H9 (cell line): ENCODE measurements at regions not wholly inside any gene's neighbourhood (a gene's known extent, or its start where the extent isn't known, plus 50 kb on each side); places are given as distances from the start of the nearest gene placed in this dataset.
"Not testable (repeated sequence)": the region's sequence is repeated elsewhere in the genome, so short reads cannot be mapped to it uniquely, and the experiment has no call there.

Experiments
- DNase-seq: peaks from one replicate; pipeline ENCODE4 v3.0.0-alpha.2; 2017
- H2AFZ ChIP-seq: one replicate; pipeline ENCODE4 v1.6.1; 2013; ENCODE audit warnings: mild to moderate bottlenecking, low read length, control low read depth, moderate library complexity
- H2AK5ac ChIP-seq: 2 replicates; pipeline ENCODE4 v1.6.1; 2013; ENCODE audit warnings: low read length, control low read depth, mixed read lengths; ENCODE audit not compliant: insufficient read length
- H2BK120ac ChIP-seq: one replicate; pipeline ENCODE4 v1.6.1; 2013; ENCODE audit warnings: low read depth, mild to moderate bottlenecking, low read length, control low read depth, inconsistent platforms; ENCODE audit not compliant: poor library complexity, severe bottlenecking
- H2BK12ac ChIP-seq: 2 replicates; pipeline ENCODE4 v1.6.1; 2013; ENCODE audit warnings: low read length, control low read depth, mixed read lengths, low read depth; ENCODE audit not compliant: insufficient read length
- H2BK15ac ChIP-seq: 2 replicates; pipeline ENCODE4 v1.6.1; 2013; ENCODE audit warnings: low read depth, low read length, control low read depth
- H2BK20ac ChIP-seq: one replicate; pipeline ENCODE4 v1.6.1; 2013; ENCODE audit warnings: low read depth, mild to moderate bottlenecking, low read length, control low read depth, inconsistent platforms; ENCODE audit not compliant: poor library complexity, severe bottlenecking
- H2BK5ac ChIP-seq: 2 replicates; pipeline ENCODE4 v1.6.1; 2013; ENCODE audit warnings: low read length, control low read depth, mixed read lengths; ENCODE audit not compliant: insufficient read length
- H3K14ac ChIP-seq: 2 replicates; pipeline ENCODE4 v1.6.1; 2013; ENCODE audit warnings: low read length, control low read depth; ENCODE audit not compliant: insufficient read depth
- H3K18ac ChIP-seq: 2 replicates; pipeline ENCODE4 v1.6.1; 2013; ENCODE audit warnings: low read depth, mild to moderate bottlenecking, mixed read lengths, low read length, control low read depth; ENCODE audit not compliant: insufficient read length
- H3K23ac ChIP-seq: 2 replicates; pipeline ENCODE4 v1.6.1; 2013; ENCODE audit warnings: low read length, control low read depth, mixed read lengths, low read depth; ENCODE audit not compliant: insufficient read length
- H3K23me2 ChIP-seq: 2 replicates; pipeline ENCODE4 v1.6.1; 2013; ENCODE audit warnings: low read depth, mild to moderate bottlenecking, mixed read lengths, low read length, control low read depth; ENCODE audit not compliant: insufficient read length, poor library complexity, severe bottlenecking
- H3K27ac ChIP-seq: 2 replicates; pipeline ENCODE4 v1.5.1; 2013; ENCODE audit warnings: low read length, control low read depth, mixed read lengths, low read depth; ENCODE audit not compliant: insufficient read length
- H3K27me3 ChIP-seq: 2 replicates; pipeline ENCODE4 v1.6.1; 2013; ENCODE audit warnings: low read length, control low read depth, inconsistent platforms; ENCODE audit not compliant: insufficient read depth
- H3K4ac ChIP-seq: 2 replicates; pipeline ENCODE4 v1.6.1; 2013; ENCODE audit warnings: low read depth, mild to moderate bottlenecking, control low read depth, inconsistent platforms, low read length, moderate library complexity
- H3K4me1 ChIP-seq: 2 replicates; pipeline ENCODE4 v1.6.1; 2013; ENCODE audit warnings: low read length, control low read depth, inconsistent platforms; ENCODE audit not compliant: insufficient read depth
- H3K4me2 ChIP-seq: 2 replicates; pipeline ENCODE4 v1.6.1; 2013; ENCODE audit warnings: low read length, control low read depth, mixed read lengths; ENCODE audit not compliant: insufficient read length, insufficient read depth
- H3K56ac ChIP-seq: 2 replicates; pipeline ENCODE4 v1.6.1; 2013; ENCODE audit warnings: low read depth, mild to moderate bottlenecking, mixed read lengths, low read length, control low read depth; ENCODE audit not compliant: insufficient read length
- H3K79me1 ChIP-seq: 2 replicates; pipeline ENCODE4 v1.6.1; 2013; ENCODE audit warnings: low read depth, mild to moderate bottlenecking, moderate library complexity, low read length, control low read depth, inconsistent platforms; ENCODE audit not compliant: insufficient read depth, poor library complexity, severe bottlenecking
- H3K79me2 ChIP-seq: 2 replicates; pipeline ENCODE4 v1.6.1; 2013; ENCODE audit warnings: low read length, control low read depth, inconsistent platforms; ENCODE audit not compliant: insufficient read depth
- H3K9ac ChIP-seq: 2 replicates; pipeline ENCODE4 v1.6.1; 2013; ENCODE audit warnings: low read length, control low read depth, mixed read lengths; ENCODE audit not compliant: insufficient read length; ENCODE audit errors: extremely low read depth
- H3K9me3 ChIP-seq: one replicate; pipeline ENCODE4 v1.6.1; 2013; ENCODE audit warnings: low read depth, low read length, inconsistent platforms; ENCODE audit not compliant: control insufficient read depth
- H3T11ph ChIP-seq: one replicate; pipeline ENCODE4 v1.6.1; 2013; ENCODE audit warnings: mild to moderate bottlenecking, low read length, control low read depth, inconsistent platforms
- H4K20me1 ChIP-seq: one replicate; pipeline ENCODE4 v1.6.1; 2013; ENCODE audit not compliant: control insufficient read depth, insufficient read length, insufficient read depth
- H4K5ac ChIP-seq: 2 replicates; pipeline ENCODE4 v1.6.1; 2013; ENCODE audit warnings: low read depth, mild to moderate bottlenecking, mixed read lengths, low read length, control low read depth; ENCODE audit not compliant: insufficient read length
- H4K8ac ChIP-seq: replicated peaks from 2 replicates; pipeline ENCODE4 v1.6.1; 2013; ENCODE audit warnings: low read length, control low read depth, mixed read lengths, low read depth; ENCODE audit not compliant: insufficient read length
- H4K91ac ChIP-seq: 2 replicates; pipeline ENCODE4 v1.6.1; 2013; ENCODE audit warnings: low read depth, mild to moderate bottlenecking, moderate library complexity, mixed read lengths, low read length, control low read depth; ENCODE audit not compliant: insufficient read length
- H3K27ac Mint-ChIP-seq, 3 experiments: 2 replicates in 2 of 3; 3 replicates in 1 of 3; pipeline ENCODE4 v1.8.0; 2020 to 2021; ENCODE audit warnings: mixed read lengths in 3 of 3, mild to moderate bottlenecking in 1 of 3, moderate library complexity in 1 of 3
- H3K27me3 Mint-ChIP-seq: 2 replicates; pipeline ENCODE4 v1.8.0; 2021; ENCODE audit warnings: low read depth, mild to moderate bottlenecking, moderate library complexity, mixed read lengths
- H3K36me3 Mint-ChIP-seq, 3 experiments: 2 replicates in 2 of 3; 3 replicates in 1 of 3; pipeline ENCODE4 v1.8.0; 2020 to 2021; ENCODE audit warnings: low read depth in 3 of 3, mixed read lengths in 3 of 3; ENCODE audit not compliant: insufficient read depth in 1 of 3
- H3K4me1 Mint-ChIP-seq, 2 experiments: 2 replicates each; pipeline ENCODE4 v1.8.0; 2020; ENCODE audit warnings: mixed read lengths in 2 of 2
- H3K4me3 Mint-ChIP-seq, 2 experiments: 2 replicates in 1 of 2; 3 replicates in 1 of 2; pipeline ENCODE4 v1.8.0; 2020 to 2021; ENCODE audit warnings: mild to moderate bottlenecking in 2 of 2, mixed read lengths in 2 of 2, moderate library complexity in 1 of 2
- H3K9me3 Mint-ChIP-seq, 2 experiments: 2 replicates in 1 of 2; 3 replicates in 1 of 2; pipeline ENCODE4 v1.8.0; 2020; ENCODE audit warnings: mild to moderate bottlenecking in 2 of 2, mixed read lengths in 2 of 2, moderate library complexity in 1 of 2
- WGBS: extraction: QIAGEN DNeasy Blood & Tissue Kit; methylation state at CpG from one replicate; pipeline ENCODE4 v1.1.7; 2013; ENCODE audit warnings: missing lambda C conversion rate, low lambda C conversion rate, mixed read lengths; ENCODE audit not compliant: insufficient read length; ENCODE audit errors: extremely low coverage; 5-methylcytosine and 5-hydroxymethylcytosine counted together

DNA sequence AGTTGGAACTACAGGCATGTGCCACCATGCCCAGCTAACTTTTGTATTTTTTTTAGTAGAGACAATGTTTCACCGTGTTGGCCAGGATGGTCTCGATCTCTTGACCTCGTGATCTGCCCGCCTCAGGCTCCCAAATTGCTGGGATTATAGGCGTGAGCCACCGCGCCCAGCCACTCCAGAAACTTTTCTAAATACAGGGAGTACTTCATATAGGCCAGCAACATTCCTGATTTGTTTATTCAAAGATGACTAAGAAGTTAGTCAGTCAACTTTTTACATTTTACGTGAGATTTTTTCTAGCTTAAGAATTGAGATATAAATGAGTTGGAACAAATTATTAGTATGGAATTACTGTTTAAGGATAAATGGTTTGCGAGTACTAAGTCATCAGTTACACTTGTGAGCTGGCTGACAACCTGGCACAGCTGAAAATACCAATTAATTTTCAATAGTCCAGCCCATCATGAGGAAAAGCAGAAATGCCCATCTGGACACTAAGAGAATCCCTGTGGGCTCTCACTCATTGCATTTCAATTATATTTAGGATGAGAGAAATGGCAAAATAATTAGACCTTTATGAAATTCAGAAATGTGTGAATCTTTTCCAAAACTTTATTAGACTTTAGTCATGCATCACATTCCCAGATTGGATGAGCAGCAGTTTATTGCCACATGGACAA lies 430.8 kb upstream of the SPATA31A3 start:
- H3K79me2 ChIP-seq, H3K79me1 ChIP-seq, H3K27me3 Mint-ChIP-seq, H4K5ac ChIP-seq, H4K91ac ChIP-seq, H3K14ac ChIP-seq, H2AK5ac ChIP-seq, H2BK5ac ChIP-seq, H3K56ac ChIP-seq, H4K8ac ChIP-seq, H3K27me3 ChIP-seq, H3K4me1 Mint-ChIP-seq, DNase-seq, H3K23me2 ChIP-seq, H2BK20ac ChIP-seq, H4K20me1 ChIP-seq, H3K9me3 Mint-ChIP-seq, H3K4me2 ChIP-seq, H3K9me3 ChIP-seq, H3T11ph ChIP-seq, H3K9ac ChIP-seq, H2AFZ ChIP-seq, H3K27ac Mint-ChIP-seq, H3K18ac ChIP-seq, H3K36me3 Mint-ChIP-seq, H3K23ac ChIP-seq, H3K27ac ChIP-seq, H2BK12ac ChIP-seq, H3K4ac ChIP-seq, H2BK120ac ChIP-seq, H2BK15ac ChIP-seq, H3K4me1 ChIP-seq, H3K4me3 Mint-ChIP-seq: not testable (repeated sequence)
- WGBS: no CpG with 5 or more reads among the region's 9 CpGs

- H3K79me2 ChIP-seq, H3K27me3 ChIP-seq, H3K27ac ChIP-seq, H3K4ac ChIP-seq, H3K27me3 Mint-ChIP-seq, H2BK120ac ChIP-seq, H3K9me3 Mint-ChIP-seq, H3K79me1 ChIP-seq, H4K20me1 ChIP-seq, H2BK15ac ChIP-seq, H3K23ac ChIP-seq, H2AK5ac ChIP-seq, H3K4me2 ChIP-seq, H3K14ac ChIP-seq, H3K18ac ChIP-seq, H4K91ac ChIP-seq, H3K56ac ChIP-seq, H3K9ac ChIP-seq, H3K4me1 ChIP-seq, H3K4me1 Mint-ChIP-seq, H3K27ac Mint-ChIP-seq, H4K8ac ChIP-seq, H2BK20ac ChIP-seq, H2BK12ac ChIP-seq, H2BK5ac ChIP-seq, H2AFZ ChIP-seq, H3K9me3 ChIP-seq, DNase-seq, H3K4me3 Mint-ChIP-seq, H3K36me3 Mint-ChIP-seq, H3K23me2 ChIP-seq, H3T11ph ChIP-seq, H4K5ac ChIP-seq: not testable (repeated sequence)
- no CpG with 5 or more reads among the region's 4 CpGs for WGBS
Observed at GRCh38 chr9:67418496-67419079, 426.2 kb upstream of the SPATA31A3 start.
